Keratinocyte (primary cell): ENCODE measurements at regions not wholly inside any gene's neighbourhood (a gene's known extent, or its start where the extent isn't known, plus 50 kb on each side); places are given as distances from the start of the nearest gene placed in this dataset.

Experiments used
- DNase-seq: peaks from one replicate; pipeline ENCODE4 v3.0.0-alpha.2; 2011; ENCODE audit warnings: low read depth, missing footprints, low spot score
- FAIRE-seq: peaks from 2 replicates; lab custom pipeline; 2011; peaks lifted over from hg19 to GRCh38; lab: Jason Lieb, UNC
- H2AFZ ChIP-seq: 2 replicates; pipeline ENCODE4 v1.6.0; 2012; ENCODE audit warnings: low read length, control low read depth, inconsistent platforms; ENCODE audit not compliant: control insufficient read depth
- H3K27ac ChIP-seq: 2 replicates; pipeline ENCODE4 v1.5.1; 2011; ENCODE audit warnings: low read length; ENCODE audit not compliant: control insufficient read depth, insufficient read depth
- H3K27me3 ChIP-seq: 3 replicates; pipeline ENCODE4 v1.6.0; 2011; ENCODE audit warnings: low read length; ENCODE audit not compliant: control insufficient read depth, insufficient read depth; ENCODE audit errors: extremely low read depth
- H3K36me3 ChIP-seq, 2 experiments: 2 replicates in 1 of 2; 3 replicates in 1 of 2; pipeline ENCODE4 v1.5.1; 2011; ENCODE audit warnings: low read length in 2 of 2, mild to moderate bottlenecking in 1 of 2; ENCODE audit not compliant: control insufficient read depth in 2 of 2, insufficient read depth in 2 of 2; ENCODE audit errors: extremely low read depth in 1 of 2
- H3K4me1 ChIP-seq: 3 replicates; pipeline ENCODE4 v1.5.1; 2011; ENCODE audit warnings: low read length; ENCODE audit not compliant: control insufficient read depth, insufficient read depth; ENCODE audit errors: extremely low read depth
- H3K4me2 ChIP-seq: 3 replicates; pipeline ENCODE4 v1.6.0; 2011; ENCODE audit warnings: low read depth, low read length; ENCODE audit not compliant: control insufficient read depth, insufficient read depth; ENCODE audit errors: extremely low read depth
- H3K4me3 ChIP-seq, 3 experiments: fragments of 200-600 bp in 1 of 3; sonication (generic) in 1 of 3; 2 replicates in 2 of 3; 3 replicates in 1 of 3; pipeline ENCODE4 v1.5.1; 2011 to 2016; ENCODE audit warnings: low read length in 3 of 3, mild to moderate bottlenecking in 3 of 3, control low read depth in 2 of 3, inconsistent platforms in 1 of 3, low read depth in 1 of 3, mixed read lengths in 1 of 3, mixed run types in 1 of 3, moderate library complexity in 1 of 3; ENCODE audit not compliant: control insufficient read depth in 2 of 3, insufficient read depth in 2 of 3; ENCODE audit errors: extremely low read depth in 1 of 3
- H3K79me2 ChIP-seq: 2 replicates; pipeline ENCODE4 v1.6.0; 2012; ENCODE audit warnings: low read length; ENCODE audit not compliant: control insufficient read depth, insufficient read depth
- H3K9ac ChIP-seq: 3 replicates; pipeline ENCODE4 v1.6.0; 2011; ENCODE audit warnings: low read length; ENCODE audit not compliant: control insufficient read depth, insufficient read depth; ENCODE audit errors: extremely low read depth
- H3K9me1 ChIP-seq: 3 replicates; pipeline ENCODE4 v1.6.0; 2011; ENCODE audit warnings: low read length; ENCODE audit not compliant: control insufficient read depth, insufficient read depth; ENCODE audit errors: extremely low read depth
- H3K9me3 ChIP-seq: 2 replicates; pipeline ENCODE4 v1.5.1; 2012; ENCODE audit warnings: low read depth, low read length; ENCODE audit not compliant: control insufficient read depth
- H4K20me1 ChIP-seq: 3 replicates; pipeline ENCODE4 v1.6.0; 2011; ENCODE audit warnings: low read length; ENCODE audit not compliant: control insufficient read depth, insufficient read depth; ENCODE audit errors: extremely low read depth
- CTCF ChIP-seq, 3 experiments: IDR thresholded peaks in 1 of 3; conservative IDR thresholded peaks in 1 of 3; optimal IDR thresholded peaks in 1 of 3; 2 replicates in 2 of 3; 3 replicates in 1 of 3; pipeline versions ENCODE3 to v1.5.1; 2011; ENCODE audit warnings: low read length in 3 of 3, mild to moderate bottlenecking in 3 of 3, moderate library complexity in 2 of 3, control low read depth in 1 of 3, inconsistent platforms in 1 of 3; ENCODE audit not compliant: insufficient read depth in 2 of 3; ENCODE audit errors: extremely low read depth in 1 of 3
- EZH2 ChIP-seq: IDR thresholded peaks from one replicate; pipeline ENCODE4 v1.6.1; 2012; ENCODE audit warnings: inconsistent platforms, mild to moderate bottlenecking, low read length, moderate library complexity
- dilution Hi-C: fragments of 300-500 bp; cut with MboI; formaldehyde crosslinking; loops from one replicate; pipeline ENCODE4 v1.7.0; 2020; ENCODE audit warnings: low sequenced_read_pairs; ENCODE audit not compliant: extremely low pct_ligation_motif_present

DNA sequence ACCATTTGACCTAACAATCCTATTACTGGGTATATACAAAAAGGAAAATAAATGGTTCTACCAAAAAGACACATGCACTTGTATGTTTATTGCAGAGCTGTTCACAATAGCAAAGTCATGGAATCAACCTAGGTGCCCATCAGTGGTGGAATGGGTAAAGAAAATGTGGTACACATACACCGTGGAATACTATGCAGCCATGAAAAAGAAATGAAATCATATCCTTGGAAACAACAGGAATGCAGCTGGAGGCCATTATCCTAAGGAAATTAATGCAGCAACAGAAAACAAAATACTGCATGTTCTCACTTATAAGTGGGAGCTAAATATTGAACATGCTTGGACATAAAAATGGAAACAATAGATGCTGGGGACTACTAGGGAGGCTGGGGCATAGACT lies 534.1 kb upstream of the SGCD start:
- H3K9me3 ChIP-seq: no peaks in the 10 kb centered on the region
- no peaks in the 10 kb centered on the region for H3K27me3 ChIP-seq
- no peak overlapping the region for H3K4me2 ChIP-seq
- H2AFZ ChIP-seq: no peak overlapping the region
- H3K79me2 ChIP-seq: no peaks in the 10 kb centered on the region
- dilution Hi-C loops: no loop called here
- H3K27ac ChIP-seq: no peak overlapping the region
- no peaks in the 10 kb centered on the region for H3K4me1 ChIP-seq
- no peak overlapping the region for H3K4me3 ChIP-seq
- DNase-seq (no peak), FAIRE-seq (no peak)
- H3K9me1 ChIP-seq: no peaks in the 10 kb centered on the region
- H4K20me1 ChIP-seq: no peaks in the 10 kb centered on the region
- TF ChIP-seq EZH2: no peak
- TF ChIP-seq CTCF (optimal IDR thresholded peaks at IDR 0.05 in 1 of 3, IDR thresholded peaks at IDR 0.05 in 1 of 3, conservative IDR thresholded peaks at IDR 0.05 in 1 of 3; ENCODE audit: extremely low read depth in 1 of 3, insufficient read depth in 2 of 3, low read length in 3 of 3): no peak
- H3K9ac ChIP-seq: no peak overlapping the region
- H3K36me3 ChIP-seq: no peaks in the 10 kb centered on the region

DNA sequence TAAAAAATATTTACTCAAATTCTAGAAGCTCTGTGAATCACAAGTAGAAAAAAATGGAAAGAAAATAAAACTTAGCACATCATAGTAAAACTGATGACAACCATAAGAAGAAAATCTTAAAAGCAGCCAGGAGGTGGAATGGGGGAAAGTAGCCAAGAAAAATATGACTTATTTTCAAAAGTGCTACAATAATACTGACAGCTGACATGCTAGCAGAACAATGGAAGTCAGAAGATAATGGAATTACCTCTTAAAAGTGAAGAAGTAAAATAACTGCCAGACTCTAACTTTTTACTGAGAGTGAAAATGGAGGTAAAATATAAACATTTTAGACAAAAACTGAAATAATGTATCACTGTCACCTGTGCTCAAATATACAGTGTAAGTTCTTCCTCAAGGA lies 532.2 kb upstream of the SGCD start:
- no peak overlapping the region for H3K9ac ChIP-seq
- H3K27ac ChIP-seq: no peak overlapping the region
- no peak overlapping the region for H3K4me2 ChIP-seq
- no peaks in the 10 kb centered on the region for H3K4me1 ChIP-seq
- no peaks in the 10 kb centered on the region for H3K9me3 ChIP-seq
- H3K27me3 ChIP-seq: no peaks in the 10 kb centered on the region
- DNase-seq (no peak), FAIRE-seq (no peak)
- H3K36me3 ChIP-seq: no peaks in the 10 kb centered on the region
- H2AFZ ChIP-seq: no peak overlapping the region
- no peaks in the 10 kb centered on the region for H4K20me1 ChIP-seq
- H3K79me2 ChIP-seq: no peaks in the 10 kb centered on the region
- dilution Hi-C loops: no loop called here
- H3K4me3 ChIP-seq: no peak overlapping the region
- H3K9me1 ChIP-seq: no peaks in the 10 kb centered on the region
- TF ChIP-seq EZH2 (no peak), CTCF (optimal IDR thresholded peaks at IDR 0.05 in 1 of 3, IDR thresholded peaks at IDR 0.05 in 1 of 3, conservative IDR thresholded peaks at IDR 0.05 in 1 of 3; ENCODE audit: extremely low read depth in 1 of 3, insufficient read depth in 2 of 3, low read length in 3 of 3) (no peak)
